SK-N-SH (cell line): ENCODE measurements at regions not wholly inside any gene's neighbourhood (a gene's known extent, or its start where the extent isn't known, plus 50 kb on each side); places are given as distances from the start of the nearest gene placed in this dataset.

Source experiments
- CTCF ChIA-PET: fragments of 300-600, 350-600 bp; formaldehyde crosslinking; extraction: SDS; loops from one replicate; lab custom pipeline; 2021; lab: Yijun Ruan, JAX
- POLR2A ChIA-PET: fragments of 350-600 bp; sonication (Branson Sonifier 250); formaldehyde crosslinking; extraction: SDS; loops from one replicate; lab custom pipeline; 2020; ENCODE audit warnings: antibody characterized with exemption, inconsistent platforms; lab: Yijun Ruan, JAX
- DNase-seq: peaks from one replicate; pipeline ENCODE4 v3.0.0; 2012
- H2AFZ ChIP-seq: fragments of 200-600 bp; sonication (generic); 2 replicates; pipeline ENCODE4 v1.8.1; 2016; ENCODE audit warnings: antibody characterized with exemption, mild to moderate bottlenecking, low read depth
- H3F3A ChIP-seq: fragments of 200-600 bp; sonication (generic); replicated peaks from 2 replicates; pipeline ENCODE3; 2016; ENCODE audit warnings: antibody characterized with exemption, mild to moderate bottlenecking; ENCODE audit not compliant: insufficient read depth
- H3K27ac ChIP-seq, 2 experiments: fragments of 200-500 bp in 1 of 2; fragments of 200-600 bp in 1 of 2; sonication (Bioruptor generic) in 1 of 2; sonication (generic), shearing (Covaris generic) in 1 of 2; 2 replicates each; pipeline versions ENCODE4 v1.5.1 to v1.6.1; 2014 to 2016; ENCODE audit warnings: low read depth in 2 of 2, inconsistent platforms in 1 of 2, low read length in 1 of 2, mild to moderate bottlenecking in 1 of 2, mixed read lengths in 1 of 2
- H3K27me3 ChIP-seq: fragments of 200-600 bp; sonication (generic), shearing (Covaris generic); 2 replicates; pipeline ENCODE4 v1.6.1; 2016; ENCODE audit warnings: mixed run types; ENCODE audit not compliant: insufficient read depth
- H3K36me3 ChIP-seq, 2 experiments: fragments of 200-500 bp in 1 of 2; fragments of 200-600 bp in 1 of 2; sonication (Bioruptor generic) in 1 of 2; sonication (generic) in 1 of 2; replicated peaks in 1 of 2; 2 replicates each; pipeline versions ENCODE3 to v1.5.1; 2014 to 2016; ENCODE audit warnings: low read length in 1 of 2, mild to moderate bottlenecking in 1 of 2; ENCODE audit not compliant: insufficient read depth in 2 of 2, control insufficient read depth in 1 of 2
- H3K4me1 ChIP-seq, 2 experiments: fragments of 200-500 bp in 1 of 2; fragments of 200-600 bp in 1 of 2; sonication (Bioruptor generic) in 1 of 2; sonication (generic), shearing (Covaris generic) in 1 of 2; 2 replicates each; pipeline versions ENCODE4 v1.5.1 to v1.6.1; 2014 to 2016; ENCODE audit warnings: low read depth in 1 of 2, low read length in 1 of 2, mixed run types in 1 of 2; ENCODE audit not compliant: insufficient read depth in 2 of 2, control insufficient read depth in 1 of 2
- H3K4me2 ChIP-seq: fragments of 200-600 bp; sonication (generic), shearing (Covaris generic); 2 replicates; pipeline ENCODE4 v1.6.1; 2017; ENCODE audit warnings: mixed run types
- H3K4me3 ChIP-seq, 2 experiments: fragments of 200-500 bp in 1 of 2; fragments of 200-600 bp in 1 of 2; sonication (Bioruptor generic) in 1 of 2; sonication (generic), shearing (Covaris generic) in 1 of 2; 2 replicates each; pipeline versions ENCODE4 v1.5.1 to v1.8.1; 2014 to 2016; ENCODE audit warnings: low read depth in 2 of 2, inconsistent platforms in 1 of 2, low read length in 1 of 2, mild to moderate bottlenecking in 1 of 2, mixed read lengths in 1 of 2, moderate library complexity in 1 of 2
- H3K79me2 ChIP-seq: fragments of 200-600 bp; sonication (generic); 2 replicates; pipeline ENCODE4 v1.8.1; 2017; ENCODE audit warnings: mild to moderate bottlenecking; ENCODE audit not compliant: insufficient read depth
- H3K9ac ChIP-seq: fragments of 200-600 bp; sonication (generic); 2 replicates; pipeline ENCODE4 v1.6.1; 2017; ENCODE audit warnings: mixed run types
- H3K9me2 ChIP-seq: fragments of 200-600 bp; sonication (generic); 2 replicates; pipeline ENCODE4 v1.6.1; 2017; ENCODE audit warnings: mixed run types
- H3K9me3 ChIP-seq: fragments of 200-600 bp; sonication (generic); 2 replicates; pipeline ENCODE4 v1.6.1; 2017; ENCODE audit warnings: mixed run types, mild to moderate bottlenecking, moderate library complexity
- H4K20me1 ChIP-seq: fragments of 200-600 bp; sonication (generic); 2 replicates; pipeline ENCODE4 v1.6.1; 2017; ENCODE audit warnings: mild to moderate bottlenecking, mixed run types; ENCODE audit not compliant: insufficient read depth
- JUND ChIP-seq: IDR thresholded peaks from 2 replicates; pipeline ENCODE4 v1.4.0; 2012
- NFIC ChIP-seq: IDR thresholded peaks from 2 replicates; pipeline ENCODE4 v1.4.0; 2012; ENCODE audit warnings: borderline replicate concordance
- RAD21 ChIP-seq: IDR thresholded peaks from 2 replicates; pipeline ENCODE4 v1.6.1; 2012; ENCODE audit warnings: mild to moderate bottlenecking, low read length
- REST ChIP-seq: IDR thresholded peaks from 2 replicates; pipeline ENCODE4 v1.6.1; 2012; ENCODE audit warnings: mild to moderate bottlenecking, low read depth, low read length, moderate library complexity
- SMC3 ChIP-seq: IDR thresholded peaks from 2 replicates; pipeline ENCODE4 v1.6.1; 2012; ENCODE audit warnings: low read depth, low read length, improper control_type of control experiment
- TAF1 ChIP-seq: IDR thresholded peaks from 2 replicates; pipeline ENCODE4 v1.6.1; 2012; ENCODE audit warnings: low read depth, mild to moderate bottlenecking, low read length, moderate library complexity, borderline replicate concordance
- TCF12 ChIP-seq: IDR thresholded peaks from 2 replicates; pipeline ENCODE4 v1.4.0; 2012
- YY1 ChIP-seq: IDR thresholded peaks from 2 replicates; pipeline ENCODE4 v1.4.0; 2012; ENCODE audit warnings: low read depth, mild to moderate bottlenecking
- WGBS: methylation state at CpG from one replicate; pipeline ENCODE4 v1.1.6; 2017; ENCODE audit warnings: low lambda C conversion rate; 5-methylcytosine and 5-hydroxymethylcytosine counted together
- TF ChIP-seq, protein P1 (sequence below): IDR thresholded peaks from 2 replicates; pipeline ENCODE4; 2012
- TF ChIP-seq, protein P2 (sequence below): fragments of 150-350 bp; IDR thresholded peaks from 2 replicates; pipeline ENCODE4 v1.6.1; 2017; ENCODE audit warnings: antibody characterized with exemption, low read length, low read depth, borderline replicate concordance

DNA sequence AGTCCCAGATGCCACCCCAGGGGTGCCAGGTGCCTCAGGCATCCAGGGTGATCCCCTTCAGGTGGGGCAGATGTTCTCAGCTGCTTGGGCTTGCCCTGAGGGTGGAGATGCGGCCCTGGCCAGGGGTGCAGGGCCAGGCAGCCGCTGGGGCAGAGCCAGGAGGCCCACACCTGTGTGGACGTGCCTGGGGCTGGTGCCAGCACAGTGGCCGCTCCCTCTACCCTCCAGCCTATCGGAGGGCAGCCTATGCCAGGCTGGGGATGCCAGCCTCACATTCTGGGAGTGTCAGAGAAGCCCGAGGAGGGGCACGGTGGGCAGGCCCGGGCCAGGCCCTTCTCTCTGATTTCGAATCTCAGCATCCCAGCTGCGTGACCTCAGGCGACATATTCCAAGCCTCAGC lies 96.5 kb upstream of the WNT4 start:
- Histone ChIP-seq H3K27me3 (peaks cover 15% of the 10 kb centered on the region; the same call in 1 of the 2 replicates), H3F3A (no peaks in the 10 kb centered on the region), H3K27ac (no peak overlapping the region), H3K9ac (no peak overlapping the region), H3K36me3 (no peaks in the 10 kb centered on the region), H3K9me3 (no peaks in the 10 kb centered on the region), H3K9me2 (no peaks in the 10 kb centered on the region), H3K79me2 (no peaks in the 10 kb centered on the region)
- 50% methylated on average over 3 of the region's 11 CpGs for whole genome bisulfite sequencing
- CTCF ChIA-PET, result interaction anchor here (2.0 kb wide), 1 partner anchor 10 kb away, joined by 5 read pairs; no protein-coding TSS in a partner anchor
- TF ChIP-seq SMC3, result no peak
- TF ChIP-seq, all 33 proteins: peak for 0
- H3K4me2 ChIP-seq, result no peak overlapping the region
- no peaks in the 10 kb centered on the region for H3K4me1 ChIP-seq
- no peak for DNase-seq
- no peaks in the 10 kb centered on the region for H4K20me1 ChIP-seq
- H2AFZ ChIP-seq, result no peak overlapping the region
- POLR2A ChIA-PET, result no interaction called here
- H3K4me3 ChIP-seq, result no peak overlapping the region

GRCh38 chr1:22241250-22241649 lies 98.4 kb upstream of the WNT4 start:
- Histone ChIP-seq H3K4me2 (no peak overlapping the region), H3K9ac (no peak overlapping the region), H3K4me3 (no peak overlapping the region), H3K4me1 (no peaks in the 10 kb centered on the region; a peak in 1 of 4 replicates), H3K79me2 (no peaks in the 10 kb centered on the region), H3K27ac (no peak overlapping the region), H2AFZ (no peak overlapping the region), H3K36me3 (no peaks in the 10 kb centered on the region), H3K9me2 (no peaks in the 10 kb centered on the region), H4K20me1 (no peaks in the 10 kb centered on the region), H3K27me3 (peaks cover 12% of the 10 kb centered on the region; the same call in 1 of the 2 replicates), H3K9me3 (no peaks in the 10 kb centered on the region), H3F3A (no peaks in the 10 kb centered on the region)
- TF ChIP-seq JUND, result no peak
- ChIA-PET CTCF (no interaction called here), POLR2A (interaction anchor here (0.7 kb wide), 1 partner anchor 12 kb away, joined by 3 read pairs; no protein-coding TSS in a partner anchor)
- WGBS, result 64% methylated on average over 3 of the region's 3 CpGs
- no peak for DNase-seq

DNA sequence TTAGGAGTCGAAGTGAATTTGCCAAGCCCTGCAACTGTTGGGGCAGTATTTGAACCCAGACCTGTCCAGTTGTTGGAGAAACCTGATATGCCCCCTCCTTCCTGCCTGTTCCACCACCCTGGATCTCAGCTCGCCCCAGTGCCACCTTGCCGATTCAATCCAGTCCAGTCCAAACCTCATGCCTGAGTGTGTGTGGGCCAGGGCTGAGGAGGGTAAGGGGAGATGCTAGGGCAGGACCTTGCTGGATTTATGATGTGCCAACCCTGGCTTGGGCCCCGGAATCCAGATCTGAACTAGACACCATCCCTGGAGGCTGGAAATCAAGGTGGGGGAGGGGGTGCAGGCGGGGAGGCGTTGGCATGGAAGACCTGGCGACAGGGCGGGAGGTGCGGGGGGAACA lies 98.9 kb upstream of the WNT4 start:
- Histone ChIP-seq H3K4me3 (no peak overlapping the region), H2AFZ (no peak overlapping the region), H3K4me2 (no peak overlapping the region), H3K4me1 (peaks cover 0 to 2% of the 10 kb centered on the region in 2 experiments; a peak in 1 of 4 replicates), H3K27me3 (0 out of 2 replicates have a peak, but pooled peaks cover 7% of the 10 kb centered on the region), H3K27ac (no peak overlapping the region), H3K9me3 (no peaks in the 10 kb centered on the region), H3K9me2 (no peaks in the 10 kb centered on the region), H3F3A (no peaks in the 10 kb centered on the region), H4K20me1 (no peaks in the 10 kb centered on the region), H3K9ac (no peak overlapping the region), H3K36me3 (no peaks in the 10 kb centered on the region), H3K79me2 (no peaks in the 10 kb centered on the region)
- TF ChIP-seq YY1 (no peak), RAD21 (no peak), TCF12 (no peak), TAF1 (no peak), REST (no peak), NFIC (no peak)
- TF ChIP-seq, protein P1, sequence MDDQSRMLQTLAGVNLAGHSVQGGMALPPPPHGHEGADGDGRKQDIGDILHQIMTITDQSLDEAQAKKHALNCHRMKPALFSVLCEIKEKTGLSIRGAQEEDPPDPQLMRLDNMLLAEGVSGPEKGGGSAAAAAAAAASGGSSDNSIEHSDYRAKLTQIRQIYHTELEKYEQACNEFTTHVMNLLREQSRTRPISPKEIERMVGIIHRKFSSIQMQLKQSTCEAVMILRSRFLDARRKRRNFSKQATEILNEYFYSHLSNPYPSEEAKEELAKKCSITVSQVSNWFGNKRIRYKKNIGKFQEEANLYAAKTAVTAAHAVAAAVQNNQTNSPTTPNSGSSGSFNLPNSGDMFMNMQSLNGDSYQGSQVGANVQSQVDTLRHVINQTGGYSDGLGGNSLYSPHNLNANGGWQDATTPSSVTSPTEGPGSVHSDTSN, result no peak
- TF ChIP-seq, protein P2, sequence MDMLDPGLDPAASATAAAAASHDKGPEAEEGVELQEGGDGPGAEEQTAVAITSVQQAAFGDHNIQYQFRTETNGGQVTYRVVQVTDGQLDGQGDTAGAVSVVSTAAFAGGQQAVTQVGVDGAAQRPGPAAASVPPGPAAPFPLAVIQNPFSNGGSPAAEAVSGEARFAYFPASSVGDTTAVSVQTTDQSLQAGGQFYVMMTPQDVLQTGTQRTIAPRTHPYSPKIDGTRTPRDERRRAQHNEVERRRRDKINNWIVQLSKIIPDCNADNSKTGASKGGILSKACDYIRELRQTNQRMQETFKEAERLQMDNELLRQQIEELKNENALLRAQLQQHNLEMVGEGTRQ, result no peak
- no peak for DNase-seq
- CTCF ChIA-PET, result no interaction called here
- WGBS, result 74% methylated on average over 9 of the region's 9 CpGs
- POLR2A ChIA-PET, result interaction anchor here (0.7 kb wide), 1 partner anchor 13 kb away, joined by 3 read pairs; no protein-coding TSS in a partner anchor
